NT2/D1 (cell line): ENCODE measurements at regions not wholly inside any gene's neighbourhood (a gene's known extent, or its start where the extent isn't known, plus 50 kb on each side); places are given as distances from the start of the nearest gene placed in this dataset.

Experiments used
- YY1 ChIP-seq: IDR thresholded peaks from 2 replicates; pipeline ENCODE4 v1.6.1; 2011; ENCODE audit not compliant: insufficient read length, insufficient read depth
- ZNF274 ChIP-seq: IDR thresholded peaks from 2 replicates; pipeline ENCODE4 v1.6.1; 2011; ENCODE audit warnings: mild to moderate bottlenecking, low read depth, low read length

DNA sequence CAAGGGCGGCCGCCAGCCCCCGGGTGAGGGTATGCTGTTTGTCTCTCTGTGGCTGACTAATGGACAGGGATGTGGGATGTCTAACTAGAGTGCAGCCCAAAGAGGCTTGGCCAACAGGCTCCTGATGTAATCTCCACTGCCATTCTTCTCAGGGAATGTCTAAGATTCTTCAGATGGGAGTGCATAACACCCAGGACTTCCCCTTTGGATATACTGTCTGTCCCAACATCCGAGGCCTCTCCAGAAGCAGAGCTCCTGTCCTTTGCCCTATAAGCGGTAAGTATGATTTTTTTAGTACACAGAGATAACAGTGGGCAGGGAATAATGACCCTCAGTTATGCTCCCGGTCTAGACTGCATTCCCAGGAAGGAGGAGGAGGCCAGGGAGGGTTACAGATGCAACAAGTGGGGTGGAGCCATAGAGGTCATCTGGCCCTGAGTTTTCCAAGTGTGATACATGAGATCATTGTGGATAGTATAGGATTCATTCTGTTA is 62.5 kb upstream of the SLCO2A1 start:
- TF ChIP-seq ZNF274 (no peak), YY1 (no peak)
